Fibroblast of lung (primary cell): ENCODE measurements at regions not wholly inside any gene's neighbourhood (a gene's known extent, or its start where the extent isn't known, plus 50 kb on each side); places are given as distances from the start of the nearest gene placed in this dataset.

Experiments
- DNase-seq, 2 donors: peaks; one replicate each; pipeline versions ENCODE4 v3.0.0 to v3.0.0-alpha.2; 2010; ENCODE audit warnings: low read depth in 2 of 2
- H2AFZ ChIP-seq: 2 replicates; pipeline ENCODE4 v1.5.1; 2012; ENCODE audit warnings: low read length, control low read depth, inconsistent platforms
- H3K27ac ChIP-seq: 2 replicates; pipeline ENCODE4 v1.5.1; 2011; ENCODE audit warnings: low read length, control low read depth; ENCODE audit not compliant: insufficient read depth
- H3K27me3 ChIP-seq: 2 replicates; pipeline ENCODE4 v1.5.1; 2011; ENCODE audit warnings: mild to moderate bottlenecking, low read length; ENCODE audit not compliant: control insufficient read depth, insufficient read depth
- H3K36me3 ChIP-seq: 2 replicates; pipeline ENCODE4 v1.5.1; 2011; ENCODE audit warnings: low read length; ENCODE audit not compliant: control insufficient read depth, insufficient read depth
- H3K4me1 ChIP-seq: 2 replicates; pipeline ENCODE4 v1.5.1; 2011; ENCODE audit warnings: low read length; ENCODE audit not compliant: control insufficient read depth, insufficient read depth; ENCODE audit errors: extremely low read depth
- H3K4me2 ChIP-seq: 2 replicates; pipeline ENCODE4 v1.5.1; 2011; ENCODE audit warnings: low read length, control low read depth; ENCODE audit not compliant: insufficient read depth; ENCODE audit errors: extremely low read depth
- H3K4me3 ChIP-seq, 4 experiments: fragments of 200-600 bp in 1 of 4; sonication (generic) in 1 of 4; replicated peaks in 1 of 4; 2 replicates each; pipeline ENCODE4 v1.5.1; 2011 to 2016; ENCODE audit warnings: low read length in 4 of 4, low read depth in 3 of 4, mild to moderate bottlenecking in 3 of 4, control low read depth in 2 of 4, inconsistent platforms in 1 of 4, mixed read lengths in 1 of 4; ENCODE audit not compliant: insufficient read depth in 1 of 4; ENCODE audit errors: control extremely low read depth in 1 of 4
- H3K79me2 ChIP-seq: 2 replicates; pipeline ENCODE4 v1.5.1; 2012; ENCODE audit warnings: mild to moderate bottlenecking, low read length, inconsistent platforms; ENCODE audit not compliant: control insufficient read depth, insufficient read depth
- H3K9ac ChIP-seq: 2 replicates; pipeline ENCODE4 v1.5.1; 2011; ENCODE audit warnings: mild to moderate bottlenecking, low read length, control low read depth; ENCODE audit not compliant: insufficient read depth
- H3K9me3 ChIP-seq: 2 replicates; pipeline ENCODE4 v1.5.1; 2012; ENCODE audit warnings: low read depth, low read length; ENCODE audit not compliant: control insufficient read depth, insufficient read depth
- H4K20me1 ChIP-seq: 2 replicates; pipeline ENCODE4 v1.5.1; 2011; ENCODE audit warnings: low read length; ENCODE audit not compliant: control insufficient read depth, insufficient read depth; ENCODE audit errors: extremely low read depth
- CTCF ChIP-seq, 2 donors: IDR thresholded peaks in 1 of 2; conservative IDR thresholded peaks in 1 of 2; 1 replicate in 1 of 2; 2 replicates in 1 of 2; pipeline ENCODE4 v1.5.1; 2011 to 2012; ENCODE audit warnings: low read length in 2 of 2, control low read depth in 1 of 2, inconsistent platforms in 1 of 2, low read depth in 1 of 2, mild to moderate bottlenecking in 1 of 2
- EZH2 ChIP-seq: IDR thresholded peaks from 2 replicates; pipeline ENCODE4 v1.5.1; 2012; ENCODE audit warnings: low read length, control low read depth, mild to moderate bottlenecking; ENCODE audit errors: missing control alignments

GRCh38 chr7:96774358-96774757 lies 64.7 kb upstream of the SEM1 start:
- Histone ChIP-seq H3K36me3 (no peaks in the 10 kb centered on the region), H3K4me1 (no peaks in the 10 kb centered on the region), H3K9me3 (no peaks in the 10 kb centered on the region), H3K79me2 (no peaks in the 10 kb centered on the region), H2AFZ (no peak overlapping the region), H3K4me3 (no peak overlapping the region), H3K27me3 (no peaks in the 10 kb centered on the region), H3K9ac (no peak overlapping the region), H3K27ac (no peak overlapping the region), H4K20me1 (no peaks in the 10 kb centered on the region), H3K4me2 (no peak overlapping the region)
- no peak for DNase-seq
- no peak for TF ChIP-seq EZH2
- no peak for TF ChIP-seq CTCF (conservative IDR thresholded peaks at IDR 0.05 in 1 of 2, IDR thresholded peaks at IDR 0.05 in 1 of 2; ENCODE audit: low read depth in 1 of 2, low read length in 2 of 2)

GRCh38 chr7:96775046-96775445 lies 65.4 kb upstream of the SEM1 start:
- no peak overlapping the region for H3K27ac ChIP-seq
- no peaks in the 10 kb centered on the region for H3K79me2 ChIP-seq
- H3K9ac ChIP-seq = no peak overlapping the region
- no peaks in the 10 kb centered on the region for H3K36me3 ChIP-seq
- no peaks in the 10 kb centered on the region for H3K9me3 ChIP-seq
- no peak overlapping the region for H3K4me3 ChIP-seq
- TF ChIP-seq EZH2 (no peak), CTCF (conservative IDR thresholded peaks at IDR 0.05 in 1 of 2, IDR thresholded peaks at IDR 0.05 in 1 of 2; ENCODE audit: low read depth in 1 of 2, low read length in 2 of 2) (no peak)
- H3K4me2 ChIP-seq = no peak overlapping the region
- no peaks in the 10 kb centered on the region for H3K27me3 ChIP-seq
- H2AFZ ChIP-seq = no peak overlapping the region
- H4K20me1 ChIP-seq = no peaks in the 10 kb centered on the region
- DNase-seq = no peak
- no peaks in the 10 kb centered on the region for H3K4me1 ChIP-seq

- Histone ChIP-seq H3K79me2 (no peaks in the 10 kb centered on the region), H3K4me2 (no peak overlapping the region), H3K36me3 (no peaks in the 10 kb centered on the region), H4K20me1 (no peaks in the 10 kb centered on the region), H2AFZ (no peak overlapping the region), H3K9ac (no peak overlapping the region), H3K9me3 (no peaks in the 10 kb centered on the region), H3K4me1 (no peaks in the 10 kb centered on the region), H3K27ac (no peak overlapping the region), H3K27me3 (no peaks in the 10 kb centered on the region), H3K4me3 (no peak overlapping the region)
- DNase-seq = no peak
- TF ChIP-seq CTCF (conservative IDR thresholded peaks at IDR 0.05 in 1 of 2, IDR thresholded peaks at IDR 0.05 in 1 of 2; ENCODE audit: low read depth in 1 of 2, low read length in 2 of 2) (no peak), EZH2 (no peak)
Measured at GRCh38 chr7:96778263-96778662, 68.6 kb upstream of the SEM1 start.
